C4-2B (cell line): ENCODE measurements at regions not wholly inside any gene's neighbourhood (a gene's known extent, or its start where the extent isn't known, plus 50 kb on each side); places are given as distances from the start of the nearest gene placed in this dataset.

Source experiments
- H3K27ac ChIP-seq: fragments of 450-650 bp; 2 replicates; pipeline ENCODE4 v1.5.1; 2017
- ZFX ChIP-seq: fragments of 450-650 bp; IDR thresholded peaks from 2 replicates; pipeline ENCODE4 v1.6.1; 2017
- TF ChIP-seq, protein P1 (sequence below): fragments of 450-650 bp; conservative IDR thresholded peaks from 2 replicates; pipeline ENCODE4 v1.5.1; 2017; ENCODE audit warnings: mild to moderate bottlenecking

DNA sequence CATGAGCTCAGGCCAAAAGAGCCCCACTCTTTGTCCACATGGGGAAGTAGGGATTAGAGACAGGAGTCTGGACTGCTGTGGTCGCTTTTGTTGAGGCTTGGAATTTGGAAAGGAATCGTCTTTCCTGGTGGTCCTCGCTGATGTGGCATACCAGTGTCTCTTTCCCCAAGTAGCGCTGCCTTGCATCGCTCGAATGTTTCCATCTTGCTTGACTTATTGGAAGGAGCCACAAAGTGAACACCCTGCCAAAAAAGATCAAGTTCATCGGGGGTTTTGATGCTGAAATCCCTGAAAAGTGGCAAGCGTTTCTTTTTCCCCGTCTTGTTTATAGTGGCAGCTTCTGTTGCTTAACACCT is 161.3 kb downstream of the MACROH2A1 start:
- no peak overlapping the region for H3K27ac ChIP-seq
- TF ChIP-seq, protein P1, sequence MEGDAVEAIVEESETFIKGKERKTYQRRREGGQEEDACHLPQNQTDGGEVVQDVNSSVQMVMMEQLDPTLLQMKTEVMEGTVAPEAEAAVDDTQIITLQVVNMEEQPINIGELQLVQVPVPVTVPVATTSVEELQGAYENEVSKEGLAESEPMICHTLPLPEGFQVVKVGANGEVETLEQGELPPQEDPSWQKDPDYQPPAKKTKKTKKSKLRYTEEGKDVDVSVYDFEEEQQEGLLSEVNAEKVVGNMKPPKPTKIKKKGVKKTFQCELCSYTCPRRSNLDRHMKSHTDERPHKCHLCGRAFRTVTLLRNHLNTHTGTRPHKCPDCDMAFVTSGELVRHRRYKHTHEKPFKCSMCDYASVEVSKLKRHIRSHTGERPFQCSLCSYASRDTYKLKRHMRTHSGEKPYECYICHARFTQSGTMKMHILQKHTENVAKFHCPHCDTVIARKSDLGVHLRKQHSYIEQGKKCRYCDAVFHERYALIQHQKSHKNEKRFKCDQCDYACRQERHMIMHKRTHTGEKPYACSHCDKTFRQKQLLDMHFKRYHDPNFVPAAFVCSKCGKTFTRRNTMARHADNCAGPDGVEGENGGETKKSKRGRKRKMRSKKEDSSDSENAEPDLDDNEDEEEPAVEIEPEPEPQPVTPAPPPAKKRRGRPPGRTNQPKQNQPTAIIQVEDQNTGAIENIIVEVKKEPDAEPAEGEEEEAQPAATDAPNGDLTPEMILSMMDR: no peak
- no peak for TF ChIP-seq ZFX

DNA sequence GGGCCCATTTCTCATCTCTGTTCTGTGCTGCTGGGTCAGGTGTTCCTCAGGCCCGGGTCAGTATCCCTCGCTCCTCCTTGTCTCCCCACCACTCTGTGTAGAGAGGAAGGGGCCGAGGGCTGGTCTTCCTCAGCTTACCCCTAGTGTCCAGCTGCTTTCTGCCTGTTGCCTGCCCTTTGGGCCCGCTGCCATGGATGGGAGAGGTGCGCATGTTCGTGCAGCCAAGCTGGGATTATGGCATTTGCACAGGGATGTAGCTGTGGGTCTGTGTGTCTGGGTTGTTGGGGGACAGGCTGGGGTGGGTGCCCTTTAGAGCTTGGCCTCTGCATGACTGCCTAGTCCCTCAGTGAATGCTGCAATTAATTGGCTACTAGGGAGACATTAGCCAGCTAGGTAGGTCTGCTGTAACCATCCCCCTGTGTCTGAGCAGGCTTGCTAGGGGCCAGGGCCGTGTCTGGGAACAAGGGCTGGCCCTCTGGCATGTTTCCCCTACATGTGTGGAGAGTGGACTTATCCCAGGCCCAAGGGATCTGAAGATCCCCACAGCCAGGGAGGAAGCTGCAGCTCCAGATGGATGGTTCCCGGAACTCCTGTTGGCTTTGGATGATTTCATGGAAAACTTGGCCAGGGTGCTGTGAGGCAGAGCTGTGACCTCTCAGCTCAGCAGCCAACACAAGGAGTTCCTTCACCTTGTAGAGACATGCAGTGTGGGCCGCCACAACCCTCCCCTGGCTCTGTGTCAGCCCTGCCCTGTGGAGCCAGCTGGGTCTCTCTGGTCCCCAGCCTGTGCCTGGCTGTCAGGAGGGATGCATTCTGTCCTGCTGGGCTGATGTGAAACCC is 161.9 kb downstream of the MACROH2A1 start:
- H3K27ac ChIP-seq: no peak overlapping the region
- no peak for TF ChIP-seq ZFX
- TF ChIP-seq, protein P1: no peak

DNA sequence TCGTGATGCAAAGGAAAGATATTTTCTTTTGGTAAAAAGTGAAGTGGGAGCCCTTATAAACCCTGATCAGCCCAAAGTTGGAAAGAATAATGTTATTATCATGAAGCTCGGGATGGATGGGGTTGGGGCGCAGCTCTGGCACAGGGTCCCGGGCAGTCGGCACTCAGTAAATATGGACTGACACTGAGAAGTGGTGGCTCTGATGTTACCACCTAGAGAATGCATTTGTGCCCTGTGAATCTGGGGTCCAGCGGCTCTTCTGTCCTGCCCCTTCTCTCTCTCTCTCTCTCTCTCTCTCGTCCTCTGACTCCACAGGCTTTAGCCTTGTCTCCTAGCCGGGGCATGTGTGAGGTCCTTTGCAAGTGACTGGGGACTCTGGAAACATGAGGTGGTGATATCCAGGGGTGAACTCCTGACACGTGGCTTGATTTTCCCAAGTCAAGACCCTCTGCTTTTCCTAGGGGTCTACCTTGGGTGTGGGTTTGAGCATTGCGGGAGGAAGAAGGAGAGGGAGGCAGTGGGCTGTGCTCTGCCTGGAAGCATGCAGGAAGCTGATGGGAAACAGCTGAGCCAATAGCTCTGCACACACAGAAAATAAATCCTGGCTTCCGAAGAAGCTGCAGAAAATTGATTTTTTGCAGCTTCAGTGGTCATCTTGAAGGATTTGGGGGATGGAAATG is 162.7 kb downstream of the MACROH2A1 start:
- H3K27ac ChIP-seq: no peak overlapping the region; the same call in 1 of the 2 replicates
- TF ChIP-seq ZFX: no peak
- TF ChIP-seq, protein P1: no peak

DNA sequence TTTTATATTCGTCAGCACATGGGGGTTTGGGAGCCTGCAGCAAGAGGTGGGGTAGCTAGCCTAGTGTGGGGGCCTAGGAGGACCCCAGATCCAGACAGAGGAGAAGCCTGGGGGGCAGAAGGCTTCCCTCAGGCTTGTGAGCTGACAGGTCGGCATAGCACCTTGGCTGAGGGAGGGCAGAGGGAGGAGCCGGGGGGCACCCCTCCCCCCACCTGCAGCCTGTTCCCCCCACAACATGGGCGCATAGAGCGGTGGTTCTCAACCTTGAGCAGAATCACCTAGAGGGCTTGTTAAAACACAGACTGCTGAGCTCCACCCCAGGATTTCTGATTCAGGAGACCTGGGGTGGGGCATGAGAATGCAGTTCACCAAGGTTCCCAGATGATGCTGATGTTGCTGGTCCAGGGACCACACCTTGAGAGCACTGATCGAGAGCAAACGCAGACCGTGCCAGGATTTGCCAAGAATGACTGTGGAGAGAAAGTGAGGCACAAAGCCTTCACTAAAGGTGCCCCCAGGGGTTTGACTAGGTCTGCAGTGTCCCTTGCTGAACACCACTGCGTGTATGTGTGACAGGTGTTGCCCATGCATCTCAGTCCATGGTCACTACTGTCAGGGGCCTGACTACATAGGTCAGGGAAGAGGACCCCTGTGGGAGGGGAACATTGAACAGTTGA is 163.3 kb downstream of the MACROH2A1 start:
- TF ChIP-seq, protein P1: no peak
- TF ChIP-seq ZFX: no peak
- peak overlapping the region; percentile 27; the same call in 1 of the 2 replicates for H3K27ac ChIP-seq

DNA sequence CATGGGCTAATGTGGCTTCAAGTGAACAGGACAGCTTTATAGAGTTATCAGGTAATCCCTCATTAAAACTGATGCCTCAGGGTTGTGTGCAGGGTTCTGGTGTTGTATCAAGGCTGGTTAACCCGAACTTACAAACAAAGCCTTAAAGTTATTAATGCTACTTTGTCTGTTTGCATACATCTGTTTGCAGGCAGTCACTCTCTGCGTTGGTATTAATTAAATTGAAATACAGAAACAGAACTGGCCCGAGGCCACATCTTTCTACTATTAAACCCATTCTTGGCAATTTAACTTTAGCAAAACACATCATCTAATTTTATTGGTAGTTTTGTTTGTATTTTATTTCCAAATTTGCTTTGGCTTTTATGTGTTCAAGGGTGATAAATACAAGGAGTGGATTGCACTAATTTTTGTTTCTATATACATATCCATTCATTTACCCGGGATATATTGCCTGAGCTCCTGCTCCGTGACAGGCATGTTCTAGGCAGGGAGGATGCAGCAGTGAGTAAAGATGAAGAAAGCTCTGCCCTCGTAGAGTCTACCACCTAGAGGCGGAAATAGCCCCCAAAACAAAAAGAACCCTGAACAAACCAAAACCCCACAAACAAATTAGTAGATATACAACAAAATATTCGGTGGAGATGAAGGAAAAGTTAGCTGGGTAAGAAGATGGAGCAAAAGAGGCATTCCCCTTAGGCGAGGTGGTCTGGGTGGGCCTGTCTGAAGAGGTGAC is 164.2 kb downstream of the MACROH2A1 start:
- peak overlapping the region; percentile 75 for H3K27ac ChIP-seq
- TF ChIP-seq ZFX: no peak
- TF ChIP-seq, protein P1: no peak

DNA sequence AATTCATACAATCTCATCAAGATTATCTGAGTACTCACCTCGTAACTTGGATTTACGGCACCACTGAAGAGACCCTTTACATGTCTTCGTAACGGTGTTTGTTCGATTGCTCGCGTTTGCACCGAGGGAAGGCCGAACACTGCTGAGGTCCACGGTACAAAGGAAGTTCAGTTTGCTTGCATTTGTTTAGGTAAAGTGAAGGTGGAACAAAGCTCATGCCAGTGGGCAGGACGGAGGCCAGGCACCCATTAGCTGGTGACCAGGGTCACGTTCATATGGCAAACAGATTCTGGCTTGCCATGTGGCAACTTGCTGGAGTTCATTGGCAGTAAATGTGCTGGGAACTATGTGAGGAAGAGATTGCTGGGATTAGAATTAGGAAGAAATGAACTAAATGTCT is 164.8 kb downstream of the MACROH2A1 start:
- TF ChIP-seq ZFX: no peak
- TF ChIP-seq, protein P1: no peak
- H3K27ac ChIP-seq: peak overlapping the region; percentile 75
